ENCODE measurements at regions not wholly inside any gene's neighbourhood (a gene's known extent, or its start where the extent isn't known, plus 50 kb on each side); places are given as distances from the start of the nearest gene placed in this dataset.

GRCh38 chr10:10007957-10008356, 1009.7 kb upstream of the CELF2 start:
- no peaks in the 10 kb centered on the region for H3K4me1 ChIP-seq (ENCODE audit: insufficient read depth, low read length)
- FAIRE-seq, result no peak
- no peak overlapping the region for H3K4me3 ChIP-seq (ENCODE audit: insufficient read depth, low read depth, low read length)
- Mint-ChIP-seq H3K36me3 (ENCODE audit: low read depth, unreplicated experiment) (no peaks in the 10 kb centered on the region), H3K4me1 (ENCODE audit: low read depth, unreplicated experiment) (peaks cover 11% of the 10 kb centered on the region), H3K4me3 (ENCODE audit: unreplicated experiment) (no peak overlapping the region), H3K9me3 (ENCODE audit: unreplicated experiment) (no peaks in the 10 kb centered on the region), H3K27me3 (ENCODE audit: low read depth, unreplicated experiment) (no peaks in the 10 kb centered on the region), H3K27ac (ENCODE audit: unreplicated experiment) (no peak overlapping the region)
- H3K27ac ChIP-seq (ENCODE audit: low read depth, low read length), result no peak overlapping the region
- H3K79me2 ChIP-seq (ENCODE audit: insufficient read depth, low read length), result no peaks in the 10 kb centered on the region
- H3K27me3 ChIP-seq (ENCODE audit: insufficient read depth, low read length), result no peaks in the 10 kb centered on the region
- H3K9ac ChIP-seq (ENCODE audit: low read length), result no peak overlapping the region
- H3K36me3 ChIP-seq (ENCODE audit: insufficient read depth, low read length), result no peaks in the 10 kb centered on the region
- DNase-seq (ENCODE audit: low read depth), result no peak
- H3K9me3 ChIP-seq (ENCODE audit: insufficient read depth, low read depth, low read length), result no peaks in the 10 kb centered on the region
- no peak overlapping the region for H2AFZ ChIP-seq (ENCODE audit: low read depth, low read length)
- no peaks in the 10 kb centered on the region for H4K20me1 ChIP-seq (ENCODE audit: insufficient read depth, low read length)
- no peak overlapping the region for H3K4me2 ChIP-seq (ENCODE audit: low read length)
- no peak for TF ChIP-seq CTCF (IDR thresholded peaks at IDR 0.05; ENCODE audit: insufficient read depth, low read depth, low read length)
- no peak for TF ChIP-seq EZH2 (IDR thresholded peaks at IDR 0.05; ENCODE audit: insufficient read depth, low read length)

- no peaks in the 10 kb centered on the region for H3K9me3 ChIP-seq (ENCODE audit: insufficient read depth, low read depth, low read length)
- FAIRE-seq, result no peak
- H3K4me3 Mint-ChIP-seq (ENCODE audit: unreplicated experiment), result no peak overlapping the region
Measured at GRCh38 chr10:10010397-10010796, 1007.3 kb upstream of the CELF2 start.

More at GRCh38 chr10:10010397-10010796, 1007.3 kb upstream of the CELF2 start:
- Histone ChIP-seq H3K79me2 (ENCODE audit: insufficient read depth, low read length) (no peaks in the 10 kb centered on the region), H3K4me3 (ENCODE audit: insufficient read depth, low read depth, low read length) (no peak overlapping the region), H3K27me3 (ENCODE audit: insufficient read depth, low read length) (no peaks in the 10 kb centered on the region), H3K9ac (ENCODE audit: low read length) (no peak overlapping the region), H3K36me3 (ENCODE audit: insufficient read depth, low read length) (no peaks in the 10 kb centered on the region), H3K4me1 (ENCODE audit: insufficient read depth, low read length) (no peaks in the 10 kb centered on the region), H3K4me2 (ENCODE audit: low read length) (no peak overlapping the region), H2AFZ (ENCODE audit: low read depth, low read length) (no peak overlapping the region), H3K27ac (ENCODE audit: low read depth, low read length) (no peak overlapping the region), H4K20me1 (ENCODE audit: insufficient read depth, low read length) (no peaks in the 10 kb centered on the region)
- peaks cover 11% of the 10 kb centered on the region for H3K4me1 Mint-ChIP-seq (ENCODE audit: low read depth, unreplicated experiment)
- no peak overlapping the region for H3K27ac Mint-ChIP-seq (ENCODE audit: unreplicated experiment)
- H3K27me3 Mint-ChIP-seq (ENCODE audit: low read depth, unreplicated experiment), result no peaks in the 10 kb centered on the region
- DNase-seq (ENCODE audit: low read depth), result no peak
- TF ChIP-seq EZH2 (IDR thresholded peaks at IDR 0.05; ENCODE audit: insufficient read depth, low read length) (no peak), CTCF (IDR thresholded peaks at IDR 0.05; ENCODE audit: insufficient read depth, low read depth, low read length) (no peak)
- no peaks in the 10 kb centered on the region for H3K9me3 Mint-ChIP-seq (ENCODE audit: unreplicated experiment)
- no peaks in the 10 kb centered on the region for H3K36me3 Mint-ChIP-seq (ENCODE audit: low read depth, unreplicated experiment)
